DND-41 (cell line): ENCODE measurements at regions not wholly inside any gene's neighbourhood (a gene's known extent, or its start where the extent isn't known, plus 50 kb on each side); places are given as distances from the start of the nearest gene placed in this dataset.
A peak's percentile ranks its signal among the peaks of the same experiment; 100 is the strongest.

Experiments used
- ATAC-seq: fragments of 200-7000 bp; cut with Tn5 transposase; 3 replicates; pipeline ENCODE4 v1.9.1; 2021; ENCODE audit warnings: low read depth; ENCODE audit not compliant: insufficient read depth
- DNase-seq: peaks from one replicate; pipeline ENCODE4 v3.0.0-alpha.2; 2020
- H2AFZ ChIP-seq: 2 replicates; pipeline ENCODE4 v1.6.0; 2012; ENCODE audit warnings: low read depth, low read length
- H3K27ac ChIP-seq: 2 replicates; pipeline ENCODE4 v1.5.1; 2012; ENCODE audit warnings: low read length, inconsistent platforms
- H3K27me3 ChIP-seq: fragments of 200-600 bp; sonication (generic); 2 replicates; pipeline ENCODE4 v1.6.0; 2012; ENCODE audit warnings: low read length, mild to moderate bottlenecking, inconsistent platforms; ENCODE audit not compliant: insufficient read depth, poor library complexity
- H3K36me3 ChIP-seq: 2 replicates; pipeline ENCODE4 v1.5.1; 2012; ENCODE audit warnings: low read length, inconsistent platforms; ENCODE audit not compliant: insufficient read depth
- H3K4me1 ChIP-seq: 2 replicates; pipeline ENCODE4 v1.5.1; 2012; ENCODE audit warnings: mild to moderate bottlenecking, low read length; ENCODE audit not compliant: insufficient read depth
- H3K4me2 ChIP-seq: 2 replicates; pipeline ENCODE4 v1.6.0; 2012; ENCODE audit warnings: mild to moderate bottlenecking, moderate library complexity, low read length, inconsistent platforms; ENCODE audit not compliant: insufficient read depth
- H3K4me3 ChIP-seq, 2 experiments: fragments of 200-600 bp in 1 of 2; shearing (Covaris generic) in 1 of 2; 2 replicates each; pipeline ENCODE4 v1.5.1; 2012 to 2016; ENCODE audit warnings: inconsistent platforms in 2 of 2, low read length in 2 of 2, mild to moderate bottlenecking in 2 of 2, low read depth in 1 of 2, moderate library complexity in 1 of 2
- H3K79me2 ChIP-seq: 2 replicates; pipeline ENCODE4 v1.6.0; 2012; ENCODE audit warnings: low read length, inconsistent platforms; ENCODE audit not compliant: insufficient read depth
- H3K9ac ChIP-seq: 2 replicates; pipeline ENCODE4 v1.6.0; 2012; ENCODE audit warnings: low read depth, mild to moderate bottlenecking, inconsistent platforms, low read length, moderate library complexity
- H3K9me3 ChIP-seq: 2 replicates; pipeline ENCODE4 v1.5.1; 2012; ENCODE audit warnings: low read length, moderate library complexity, mild to moderate bottlenecking, inconsistent platforms; ENCODE audit not compliant: insufficient read depth, severe bottlenecking
- H4K20me1 ChIP-seq: 2 replicates; pipeline ENCODE4 v1.6.0; 2012; ENCODE audit warnings: low read length; ENCODE audit not compliant: insufficient read depth
- CTCF ChIP-seq: IDR thresholded peaks from 2 replicates; pipeline ENCODE4 v1.5.1; 2012; ENCODE audit warnings: borderline replicate concordance, low read length, moderate library complexity, mild to moderate bottlenecking; ENCODE audit not compliant: poor library complexity, severe bottlenecking; ENCODE audit errors: extremely low read depth
- EZH2 ChIP-seq: IDR thresholded peaks from 3 replicates; pipeline ENCODE4 v1.6.1; 2012; ENCODE audit warnings: borderline replicate concordance, low read depth, mild to moderate bottlenecking, moderate library complexity, low read length, inconsistent platforms; ENCODE audit not compliant: severe bottlenecking

GRCh38 chr3:34758630-34759261 is 880.6 kb upstream of the ARPP21 start:
- DNase-seq (peak; percentile 12), ATAC-seq (peak; percentile 53; the same call in 2 of the 3 replicates)
- TF ChIP-seq CTCF = no peak
- TF ChIP-seq EZH2 = no peak
- H4K20me1 ChIP-seq = no peaks in the 10 kb centered on the region
- H3K9me3 ChIP-seq = no peaks in the 10 kb centered on the region
- no peak overlapping the region for H3K27ac ChIP-seq
- H2AFZ ChIP-seq = no peak overlapping the region
- no peak overlapping the region for H3K9ac ChIP-seq
- H3K36me3 ChIP-seq = no peaks in the 10 kb centered on the region
- H3K4me3 ChIP-seq = no peak overlapping the region
- no peak overlapping the region for H3K4me2 ChIP-seq
- no peaks in the 10 kb centered on the region for H3K79me2 ChIP-seq
- H3K27me3 ChIP-seq = no peaks in the 10 kb centered on the region
- H3K4me1 ChIP-seq = no peaks in the 10 kb centered on the region

GRCh38 chr3:34777386-34777785 is 861.9 kb upstream of the ARPP21 start:
- H3K79me2 ChIP-seq = no peaks in the 10 kb centered on the region
- H3K36me3 ChIP-seq = no peaks in the 10 kb centered on the region
- no peak overlapping the region for H3K4me2 ChIP-seq
- no peak for ATAC-seq
- no peak overlapping the region for H3K9ac ChIP-seq
- no peaks in the 10 kb centered on the region for H3K9me3 ChIP-seq
- no peak overlapping the region for H3K4me3 ChIP-seq
- TF ChIP-seq EZH2 = no peak
- TF ChIP-seq CTCF = no peak
- H4K20me1 ChIP-seq = no peaks in the 10 kb centered on the region
- no peak overlapping the region for H3K27ac ChIP-seq
- DNase-seq = no peak
- H3K4me1 ChIP-seq = no peaks in the 10 kb centered on the region
- H2AFZ ChIP-seq = no peak overlapping the region
- H3K27me3 ChIP-seq = no peaks in the 10 kb centered on the region

- Histone ChIP-seq H3K79me2 (no peaks in the 10 kb centered on the region), H3K4me2 (no peak overlapping the region), H3K9ac (no peak overlapping the region), H3K4me3 (no peak overlapping the region), H2AFZ (no peak overlapping the region), H3K36me3 (no peaks in the 10 kb centered on the region), H3K9me3 (no peaks in the 10 kb centered on the region), H4K20me1 (no peaks in the 10 kb centered on the region), H3K27ac (no peak overlapping the region), H3K27me3 (no peaks in the 10 kb centered on the region), H3K4me1 (peaks cover 5% of the 10 kb centered on the region)
- no peak for DNase-seq
- TF ChIP-seq EZH2 (no peak), CTCF (no peak)
- ATAC-seq = no peak
These were observed 860.2 kb upstream of the ARPP21 start for GRCh38 chr3:34779092-34779491.
